Stomach (tissue), 4 donors: ENCODE measurements at regions not wholly inside any gene's neighbourhood (a gene's known extent, or its start where the extent isn't known, plus 50 kb on each side); places are given as distances from the start of the nearest gene placed in this dataset.

Experiments
- EP300 ChIP-seq: sonication (generic); formaldehyde crosslinking; IDR thresholded peaks from one replicate; pipeline ENCODE4 v1.6.1; 2017; ENCODE audit warnings: antibody characterized with exemption
- POLR2AphosphoS5 ChIP-seq, 3 donors: sonication (generic); formaldehyde crosslinking; IDR thresholded peaks; one replicate each; pipeline ENCODE4 v1.6.1; 2016; ENCODE audit warnings: antibody characterized with exemption in 3 of 3
- TF ChIP-seq, protein P1 (sequence below), 7 experiments: fragments of 450-650 bp in 4 of 7; fragments of 200-600 bp in 3 of 7; sonication (generic) in 3 of 7; IDR thresholded peaks; one replicate each; pipeline ENCODE4 v1.5.1; 2016 to 2019; ENCODE audit warnings: antibody characterized with exemption in 7 of 7, control low read depth in 2 of 7, mild to moderate bottlenecking in 1 of 7

DNA sequence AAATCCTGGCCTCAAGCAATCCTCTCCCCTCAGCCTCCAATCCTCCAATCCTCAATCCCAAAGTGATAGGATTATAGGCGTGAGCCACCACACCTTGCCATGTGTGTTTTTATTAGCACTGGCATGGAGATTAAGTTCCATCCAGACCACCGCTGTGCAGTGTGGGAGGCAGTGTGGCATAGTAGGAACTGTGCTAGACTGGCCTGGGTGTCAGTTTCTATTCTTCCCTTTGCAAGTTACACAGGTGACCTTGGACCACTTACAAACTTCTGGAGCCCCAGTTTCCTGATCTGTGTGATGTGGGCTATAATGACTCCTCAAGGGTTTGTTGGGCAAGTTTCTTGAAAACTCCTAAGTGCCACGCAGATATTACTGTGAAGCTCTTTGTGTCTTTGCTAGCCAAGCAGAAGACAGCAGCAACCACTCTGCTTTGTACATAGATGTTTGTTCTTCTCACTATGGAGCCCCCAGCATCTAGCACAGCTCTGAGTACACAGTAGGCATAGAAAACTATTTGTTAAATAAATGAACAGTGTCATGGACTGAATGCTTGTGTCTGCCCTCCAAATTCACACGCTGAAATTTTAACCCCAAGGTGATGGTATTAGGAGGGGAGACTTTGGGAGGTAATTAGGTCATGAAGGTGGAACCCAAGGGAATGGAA is 93.0 kb downstream of the LBH start:
- TF ChIP-seq, protein P1, sequence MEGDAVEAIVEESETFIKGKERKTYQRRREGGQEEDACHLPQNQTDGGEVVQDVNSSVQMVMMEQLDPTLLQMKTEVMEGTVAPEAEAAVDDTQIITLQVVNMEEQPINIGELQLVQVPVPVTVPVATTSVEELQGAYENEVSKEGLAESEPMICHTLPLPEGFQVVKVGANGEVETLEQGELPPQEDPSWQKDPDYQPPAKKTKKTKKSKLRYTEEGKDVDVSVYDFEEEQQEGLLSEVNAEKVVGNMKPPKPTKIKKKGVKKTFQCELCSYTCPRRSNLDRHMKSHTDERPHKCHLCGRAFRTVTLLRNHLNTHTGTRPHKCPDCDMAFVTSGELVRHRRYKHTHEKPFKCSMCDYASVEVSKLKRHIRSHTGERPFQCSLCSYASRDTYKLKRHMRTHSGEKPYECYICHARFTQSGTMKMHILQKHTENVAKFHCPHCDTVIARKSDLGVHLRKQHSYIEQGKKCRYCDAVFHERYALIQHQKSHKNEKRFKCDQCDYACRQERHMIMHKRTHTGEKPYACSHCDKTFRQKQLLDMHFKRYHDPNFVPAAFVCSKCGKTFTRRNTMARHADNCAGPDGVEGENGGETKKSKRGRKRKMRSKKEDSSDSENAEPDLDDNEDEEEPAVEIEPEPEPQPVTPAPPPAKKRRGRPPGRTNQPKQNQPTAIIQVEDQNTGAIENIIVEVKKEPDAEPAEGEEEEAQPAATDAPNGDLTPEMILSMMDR (IDR thresholded peaks at IDR 0.05): no peak
- TF ChIP-seq POLR2AphosphoS5 (IDR thresholded peaks at IDR 0.05) (no peak), EP300 (no peak)
